HFFc6 (cell line): ENCODE measurements at regions not wholly inside any gene's neighbourhood (a gene's known extent, or its start where the extent isn't known, plus 50 kb on each side); places are given as distances from the start of the nearest gene placed in this dataset.
"Not testable (repeated sequence)": the region's sequence is repeated elsewhere in the genome, so short reads cannot be mapped to it uniquely, and the experiment has no call there.

Experiments used
- DNase-seq: peaks from one replicate; pipeline ENCODE4 v3.0.0-alpha.2; 2018
- H3K27ac Mint-ChIP-seq: 2 replicates; pipeline ENCODE4 v1.8.0; 2020; ENCODE audit warnings: mild to moderate bottlenecking, mixed read lengths
- H3K27me3 Mint-ChIP-seq: 2 replicates; pipeline ENCODE4 v1.8.0; 2021; ENCODE audit warnings: mild to moderate bottlenecking, moderate library complexity, mixed read lengths; ENCODE audit not compliant: insufficient read depth
- H3K36me3 Mint-ChIP-seq: 2 replicates; pipeline ENCODE4 v1.8.0; 2021; ENCODE audit warnings: low read depth, mixed read lengths
- H3K4me1 Mint-ChIP-seq: 2 replicates; pipeline ENCODE4 v1.8.0; 2020; ENCODE audit warnings: low read depth, mixed read lengths
- H3K4me3 Mint-ChIP-seq: 2 replicates; pipeline ENCODE4 v1.8.0; 2020; ENCODE audit warnings: mild to moderate bottlenecking, moderate library complexity, mixed read lengths
- H3K9me3 Mint-ChIP-seq: 2 replicates; pipeline ENCODE4 v1.8.0; 2020; ENCODE audit warnings: mild to moderate bottlenecking, mixed read lengths
- TF ChIP-seq, protein P1 (sequence below): fragments of 200-600 bp; sonication (generic); IDR thresholded peaks from 2 replicates; pipeline ENCODE4 v1.5.0; 2021; ENCODE audit warnings: antibody characterized with exemption, mild to moderate bottlenecking

GRCh38 chr1:221045151-221045550, 165.9 kb downstream of the HLX start:
- peaks cover 15% of the 10 kb centered on the region for H3K9me3 Mint-ChIP-seq
- peaks cover 26% of the 10 kb centered on the region for H3K4me1 Mint-ChIP-seq
- TF ChIP-seq, protein P1, sequence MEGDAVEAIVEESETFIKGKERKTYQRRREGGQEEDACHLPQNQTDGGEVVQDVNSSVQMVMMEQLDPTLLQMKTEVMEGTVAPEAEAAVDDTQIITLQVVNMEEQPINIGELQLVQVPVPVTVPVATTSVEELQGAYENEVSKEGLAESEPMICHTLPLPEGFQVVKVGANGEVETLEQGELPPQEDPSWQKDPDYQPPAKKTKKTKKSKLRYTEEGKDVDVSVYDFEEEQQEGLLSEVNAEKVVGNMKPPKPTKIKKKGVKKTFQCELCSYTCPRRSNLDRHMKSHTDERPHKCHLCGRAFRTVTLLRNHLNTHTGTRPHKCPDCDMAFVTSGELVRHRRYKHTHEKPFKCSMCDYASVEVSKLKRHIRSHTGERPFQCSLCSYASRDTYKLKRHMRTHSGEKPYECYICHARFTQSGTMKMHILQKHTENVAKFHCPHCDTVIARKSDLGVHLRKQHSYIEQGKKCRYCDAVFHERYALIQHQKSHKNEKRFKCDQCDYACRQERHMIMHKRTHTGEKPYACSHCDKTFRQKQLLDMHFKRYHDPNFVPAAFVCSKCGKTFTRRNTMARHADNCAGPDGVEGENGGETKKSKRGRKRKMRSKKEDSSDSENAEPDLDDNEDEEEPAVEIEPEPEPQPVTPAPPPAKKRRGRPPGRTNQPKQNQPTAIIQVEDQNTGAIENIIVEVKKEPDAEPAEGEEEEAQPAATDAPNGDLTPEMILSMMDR: no peak
- H3K36me3 Mint-ChIP-seq: peaks cover 13% of the 10 kb centered on the region
- H3K27me3 Mint-ChIP-seq: no peaks in the 10 kb centered on the region
- no peak overlapping the region for H3K27ac Mint-ChIP-seq
- H3K4me3 Mint-ChIP-seq: no peak overlapping the region
- no peak for DNase-seq

DNA sequence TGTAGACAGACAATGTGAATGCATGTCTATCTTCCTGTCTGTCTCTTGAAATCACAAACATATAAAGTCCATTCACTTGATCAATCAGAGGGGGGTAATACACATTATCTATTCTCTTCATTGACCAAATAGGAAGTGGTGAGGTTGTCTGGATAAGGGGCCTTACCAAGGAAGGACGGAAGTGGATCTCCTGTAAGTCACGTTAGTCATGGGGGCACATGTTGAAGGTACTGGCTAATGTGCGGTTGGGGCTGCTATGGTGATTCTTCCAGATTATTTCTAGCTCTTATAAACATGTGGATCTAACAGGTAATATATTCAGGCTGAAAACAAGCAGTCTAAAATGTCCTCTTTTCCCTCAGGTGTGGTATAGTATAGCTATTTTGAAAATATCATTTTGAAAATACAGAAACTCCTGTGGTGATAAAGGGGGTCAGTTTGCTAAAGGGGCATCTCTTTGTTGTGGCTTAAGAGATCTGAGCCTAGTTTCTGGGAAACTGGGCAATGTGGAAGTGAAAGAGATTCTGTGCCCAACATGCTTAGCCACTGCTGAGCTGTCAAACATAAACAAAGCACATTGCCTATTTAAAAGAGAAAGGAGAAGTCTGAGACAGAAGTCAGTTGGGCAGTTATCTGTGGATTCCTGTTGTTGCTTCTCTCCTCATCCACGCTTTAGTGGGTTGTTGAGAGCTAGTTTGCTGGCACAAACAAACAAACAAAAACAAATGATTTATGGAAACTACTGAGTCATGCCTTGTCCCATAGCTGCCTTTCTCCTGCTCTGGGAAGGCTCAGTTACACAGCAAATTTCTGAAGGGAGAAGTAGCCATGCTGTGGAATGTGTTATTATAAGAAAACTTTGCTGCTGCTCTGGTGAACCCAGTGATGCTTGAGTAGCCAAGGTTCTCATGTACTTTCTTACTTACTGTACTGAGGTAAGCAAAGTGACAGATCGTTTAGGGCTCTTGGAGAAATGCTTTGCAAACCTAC, 166.9 kb downstream of the HLX start:
- Mint-ChIP-seq H3K36me3 (peaks cover 21% of the 10 kb centered on the region), H3K4me1 (peaks cover 18% of the 10 kb centered on the region), H3K9me3 (peaks cover 19% of the 10 kb centered on the region), H3K27ac (peak overlapping the region; percentile 85), H3K27me3 (no peaks in the 10 kb centered on the region), H3K4me3 (peak overlapping the region; percentile 26)
- peak; percentile 37 for DNase-seq
- TF ChIP-seq, protein P1: no peak

- not testable (repeated sequence) for H3K4me3 Mint-ChIP-seq, H3K4me1 Mint-ChIP-seq, H3K27ac Mint-ChIP-seq, DNase-seq, H3K27me3 Mint-ChIP-seq
- Mint-ChIP-seq H3K36me3 (peaks cover 27% of the 10 kb centered on the region), H3K9me3 (peaks cover 19% of the 10 kb centered on the region)
Measured at GRCh38 chr1:221051391-221051790, 172.1 kb downstream of the HLX start.

GRCh38 chr1:221053889-221054288, 174.6 kb downstream of the HLX start:
- Mint-ChIP-seq H3K9me3 (peaks cover 14% of the 10 kb centered on the region), H3K36me3 (peaks cover 23% of the 10 kb centered on the region), H3K4me3 (no peak overlapping the region), H3K27ac (no peak overlapping the region), H3K27me3 (no peaks in the 10 kb centered on the region), H3K4me1 (no peaks in the 10 kb centered on the region)
- TF ChIP-seq, protein P1: no peak
- DNase-seq: no peak

DNA sequence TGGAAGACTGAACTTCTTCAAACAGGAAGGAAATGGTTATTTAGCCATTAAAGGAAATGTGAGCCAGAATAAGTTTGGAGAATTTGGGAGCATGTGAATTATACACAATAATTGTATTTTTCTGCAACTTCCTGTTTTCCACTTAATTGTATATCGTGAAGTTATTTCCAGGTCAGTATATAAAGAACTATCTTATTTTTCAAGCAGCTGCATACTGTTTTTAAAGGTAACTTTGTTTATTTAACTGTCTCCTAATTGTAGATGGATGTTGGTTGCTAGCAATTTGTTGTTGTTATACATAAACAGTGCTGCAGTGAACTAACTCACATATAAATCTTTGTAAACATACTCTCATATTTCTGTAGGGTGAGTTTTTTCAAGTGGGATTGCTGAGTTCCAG, 180.3 kb downstream of the HLX start:
- H3K36me3 Mint-ChIP-seq: peaks cover 13% of the 10 kb centered on the region
- no peak for DNase-seq
- no peaks in the 10 kb centered on the region for H3K4me1 Mint-ChIP-seq
- H3K4me3 Mint-ChIP-seq: no peak overlapping the region
- peaks cover 10% of the 10 kb centered on the region for H3K9me3 Mint-ChIP-seq
- TF ChIP-seq, protein P1: no peak
- H3K27ac Mint-ChIP-seq: no peak overlapping the region
- peaks cover 2% of the 10 kb centered on the region; the same call in 1 of the 2 replicates for H3K27me3 Mint-ChIP-seq

- H3K36me3 Mint-ChIP-seq: peaks cover 13% of the 10 kb centered on the region
- TF ChIP-seq, protein P1: no peak
- DNase-seq: no peak
- H3K9me3 Mint-ChIP-seq: peaks cover 10% of the 10 kb centered on the region
- no peak overlapping the region for H3K4me3 Mint-ChIP-seq
- no peak overlapping the region for H3K27ac Mint-ChIP-seq
- H3K27me3 Mint-ChIP-seq: peaks cover 2% of the 10 kb centered on the region
- H3K4me1 Mint-ChIP-seq: no peaks in the 10 kb centered on the region
Measured at GRCh38 chr1:221063651-221064050, 184.4 kb downstream of the HLX start.
